HG03025 (cell line): ENCODE measurements at regions not wholly inside any gene's neighbourhood (a gene's known extent, or its start where the extent isn't known, plus 50 kb on each side); places are given as distances from the start of the nearest gene placed in this dataset.

Experiments
- ATAC-seq: cut with Tn5 transposase; IDR thresholded peaks from one replicate; pipeline ENCODE4 v1.9.1; 2021; ENCODE audit warnings: mild to moderate bottlenecking, moderate library complexity; ENCODE audit not compliant: unreplicated experiment, low FRiP score

GRCh38 chr14:71638523-71639196 lies 293.6 kb upstream of the RGS6 start:
- no peak for ATAC-seq

- ATAC-seq = no peak
Measured at GRCh38 chr14:71642715-71643114, 289.5 kb upstream of the RGS6 start.

DNA sequence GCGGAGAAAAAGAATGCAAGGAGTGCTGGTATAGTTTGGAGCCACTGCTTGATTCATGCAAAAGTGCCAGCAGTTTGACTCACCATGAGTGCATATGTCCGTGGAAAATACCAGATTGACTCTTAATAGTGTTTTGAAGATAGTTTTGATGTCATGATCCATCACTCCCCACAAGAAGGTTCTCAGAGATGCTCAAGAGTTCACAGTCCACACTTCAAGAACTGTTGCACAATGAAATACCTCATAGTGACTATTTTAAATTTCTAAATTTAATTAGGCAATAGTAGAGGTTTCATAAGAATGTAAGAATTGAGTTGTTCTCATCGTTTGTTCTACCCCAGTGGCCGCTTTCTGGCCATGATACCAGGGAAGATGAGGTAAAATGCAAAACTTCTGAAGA lies 286.6 kb upstream of the RGS6 start:
- ATAC-seq = no peak

GRCh38 chr14:71646518-71646917 lies 285.7 kb upstream of the RGS6 start:
- no peak for ATAC-seq

- no peak for ATAC-seq
Measured at GRCh38 chr14:71647086-71647784, 285.0 kb upstream of the RGS6 start.

GRCh38 chr14:71648725-71649124 lies 283.5 kb upstream of the RGS6 start:
- ATAC-seq = no peak

- ATAC-seq = no peak
Measured at GRCh38 chr14:71650187-71650755, 282.0 kb upstream of the RGS6 start.

DNA sequence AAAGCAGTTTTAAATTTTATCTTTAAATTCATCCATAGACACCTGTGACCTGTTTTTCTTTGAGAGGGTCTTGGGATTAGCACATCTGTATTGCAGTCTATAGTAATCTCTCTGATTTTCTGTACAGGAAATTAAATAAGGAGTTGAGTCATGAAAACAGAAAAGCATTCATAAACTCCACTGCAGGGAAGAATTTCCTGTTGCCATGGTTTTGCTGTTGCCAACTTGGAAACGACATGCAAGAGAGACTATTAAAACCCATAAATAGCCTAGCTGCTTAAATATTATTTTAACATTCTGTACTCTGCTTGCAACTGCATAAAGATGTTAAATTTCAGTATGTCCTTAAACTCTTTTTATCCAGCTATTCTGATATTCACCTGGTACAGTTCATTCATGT lies 281.0 kb upstream of the RGS6 start:
- ATAC-seq = no peak

DNA sequence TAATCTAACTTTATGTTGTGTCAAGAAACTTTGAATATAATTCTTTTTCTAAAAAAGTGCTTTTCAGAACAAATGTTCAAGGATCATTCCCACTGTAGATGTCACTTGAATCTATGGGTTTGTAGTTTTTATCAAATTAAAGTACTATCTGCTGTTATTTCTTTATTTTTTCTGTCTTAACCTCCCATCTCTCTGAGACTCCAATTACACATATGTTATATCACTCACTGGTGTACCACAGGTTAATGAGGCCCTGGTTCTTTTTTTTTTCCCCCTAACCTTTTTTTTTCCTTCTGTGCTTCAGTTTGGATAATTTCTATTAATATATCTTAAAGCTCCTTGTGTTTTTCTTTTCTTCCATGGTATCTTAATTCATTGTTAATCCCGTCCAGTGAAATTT lies 279.9 kb upstream of the RGS6 start:
- no peak for ATAC-seq

DNA sequence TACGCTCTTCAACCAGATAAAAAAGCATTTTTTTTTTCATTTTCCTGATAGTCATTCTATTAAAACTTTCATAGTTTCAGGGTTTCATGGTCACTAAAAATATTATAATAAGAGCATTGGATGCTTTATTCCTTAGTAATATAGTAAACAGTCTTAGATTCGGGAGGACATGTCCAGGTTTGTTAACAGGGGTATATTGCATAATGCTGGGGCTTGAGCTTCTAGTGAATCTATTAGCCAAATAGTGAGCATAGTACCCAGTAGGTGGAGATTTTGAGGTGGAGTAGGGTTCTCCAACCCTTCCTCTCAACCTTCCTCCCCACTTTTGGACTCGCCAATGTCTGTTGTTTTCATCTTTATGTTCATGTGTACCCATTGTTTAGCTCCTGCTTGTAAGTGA lies 277.4 kb upstream of the RGS6 start:
- no peak for ATAC-seq

DNA sequence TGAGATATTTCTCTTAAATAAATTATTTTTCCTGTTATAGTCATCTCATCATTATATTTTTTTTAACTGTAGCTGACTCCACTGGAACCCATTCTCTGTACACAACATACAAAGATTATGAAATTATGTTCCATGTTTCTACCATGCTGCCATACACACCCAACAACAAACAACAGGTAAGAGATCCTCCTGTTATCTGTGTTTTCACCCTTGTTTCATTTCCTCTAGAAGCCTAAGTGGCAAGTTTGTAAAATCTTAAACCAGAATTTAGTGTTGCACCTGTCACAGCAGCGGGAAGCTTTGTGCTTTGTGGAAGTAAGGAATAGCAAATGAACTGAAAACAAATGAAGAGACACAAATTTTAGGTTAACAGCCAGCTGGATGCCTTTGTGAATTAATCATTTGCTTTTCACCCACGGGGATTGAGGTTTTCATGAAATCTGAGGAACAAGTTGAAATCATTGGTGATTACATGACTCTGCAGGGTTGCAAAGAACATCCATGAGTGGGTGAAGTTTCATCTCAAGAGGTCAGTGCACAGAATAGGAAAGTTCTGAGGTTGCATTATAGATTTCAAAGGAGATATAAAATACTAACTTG lies 273.9 kb upstream of the RGS6 start:
- no peak for ATAC-seq

- no peak for ATAC-seq
Measured at GRCh38 chr14:71659159-71659558, 273.1 kb upstream of the RGS6 start.

- ATAC-seq = no peak
Measured at GRCh38 chr14:71661441-71661840, 270.8 kb upstream of the RGS6 start.

- no peak for ATAC-seq
Measured at GRCh38 chr14:71662291-71662790, 269.9 kb upstream of the RGS6 start.

DNA sequence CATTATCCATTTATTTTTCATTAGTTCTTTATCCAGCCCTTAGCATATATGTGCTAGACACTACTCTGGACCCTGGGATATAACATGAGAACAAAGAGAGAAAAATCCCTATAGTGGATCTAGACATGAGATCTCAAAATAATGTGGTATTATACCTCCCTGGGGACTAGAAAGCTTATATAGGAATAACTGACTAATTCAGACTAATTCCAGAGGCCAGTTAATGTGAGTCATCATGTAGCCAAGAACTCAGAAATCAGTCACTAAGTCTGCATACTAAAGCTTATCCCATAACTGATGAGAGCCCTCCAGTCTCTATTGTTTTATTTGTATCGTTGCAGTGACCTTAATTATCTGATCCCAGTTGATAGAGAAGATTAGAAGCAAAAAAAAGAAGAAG lies 267.1 kb upstream of the RGS6 start:
- ATAC-seq = no peak

DNA sequence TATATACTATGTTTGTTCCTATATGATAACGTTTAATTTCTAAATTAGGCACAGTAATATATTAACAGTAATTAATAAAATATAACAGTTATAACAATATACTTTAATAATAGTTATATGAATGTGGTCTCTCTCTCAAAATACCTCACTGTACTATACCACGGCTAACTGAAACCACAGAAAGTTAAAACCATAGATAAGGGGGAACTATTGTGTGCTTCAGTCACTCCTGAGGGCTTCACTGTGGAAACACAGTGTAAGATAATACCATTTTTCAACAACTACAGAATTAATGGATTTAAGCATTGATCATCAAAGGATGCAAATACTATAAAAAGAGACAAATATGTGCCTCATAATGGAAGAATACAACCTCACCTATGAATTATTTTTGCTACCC lies 266.4 kb upstream of the RGS6 start:
- ATAC-seq = no peak

DNA sequence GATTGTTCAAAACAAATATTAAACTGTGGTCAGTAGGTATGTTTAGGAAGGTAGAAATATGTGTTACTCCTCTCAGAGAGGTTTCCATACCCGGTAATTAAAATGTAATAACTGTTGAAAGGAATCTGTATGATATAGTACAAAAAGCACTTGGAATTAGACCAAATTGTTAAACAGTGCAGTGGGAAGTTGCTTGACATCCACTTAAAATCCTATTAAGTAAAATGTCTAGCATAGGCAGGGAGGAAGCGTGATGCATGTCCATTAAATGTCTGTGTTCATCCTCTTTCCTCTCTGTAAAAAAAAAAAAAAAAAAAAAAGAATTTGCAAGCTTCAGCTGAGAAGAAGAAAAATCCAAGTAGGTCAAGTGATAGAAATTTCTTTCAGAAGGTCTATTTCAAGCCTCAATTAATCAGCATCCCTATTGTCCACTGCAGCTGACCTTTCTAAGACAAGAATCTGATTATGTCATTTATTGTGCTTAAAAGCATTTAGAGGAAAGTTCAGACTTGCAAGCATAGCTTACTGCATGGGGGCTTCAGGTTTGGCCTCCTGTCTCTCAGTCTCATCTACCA lies 265.6 kb upstream of the RGS6 start:
- no peak for ATAC-seq

GRCh38 chr14:71668186-71668912 lies 263.9 kb upstream of the RGS6 start:
- ATAC-seq = no peak

- ATAC-seq = no peak
Measured at GRCh38 chr14:71672596-71672995, 259.6 kb upstream of the RGS6 start.

- ATAC-seq = no peak
Measured at GRCh38 chr14:71675126-71675899, 256.9 kb upstream of the RGS6 start.
